ENCODE measurements at regions not wholly inside any gene's neighbourhood (a gene's known extent, or its start where the extent isn't known, plus 50 kb on each side); places are given as distances from the start of the nearest gene placed in this dataset.

DNA sequence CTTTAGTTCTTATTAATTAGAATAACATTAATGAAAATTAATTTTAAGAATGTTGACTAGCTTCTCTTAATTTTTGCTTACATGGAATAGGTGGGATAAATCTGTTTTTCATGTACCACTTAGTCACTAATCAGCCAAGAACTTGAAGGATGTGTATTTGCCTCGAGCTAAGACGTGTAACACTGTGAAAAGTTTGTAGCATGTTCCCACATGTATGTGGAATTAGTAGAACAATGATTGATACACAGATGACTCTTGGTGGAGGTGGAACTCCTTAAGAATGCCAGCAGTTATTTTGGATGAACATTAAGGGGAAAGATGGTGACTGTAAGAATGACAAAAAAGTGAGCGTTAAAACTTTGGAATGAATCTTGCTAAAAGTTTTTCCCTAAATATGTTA lies 435.7 kb upstream of the MDGA2 start:
- H3K27me3 Mint-ChIP-seq: no peaks in the 10 kb centered on the region
- DNase-seq: no peak
- H3K4me1 Mint-ChIP-seq: no peaks in the 10 kb centered on the region
- H3K36me3 Mint-ChIP-seq (ENCODE audit: low read depth): no peaks in the 10 kb centered on the region
- ATAC-seq (ENCODE audit: low read depth): no peak
- intact Hi-C loops (cut with micrococcal nuclease): no loop called here
- no peaks in the 10 kb centered on the region for H3K9me3 Mint-ChIP-seq
- H3K27ac Mint-ChIP-seq: no peak overlapping the region
- CTCF ChIA-PET: no interaction called here
- TF ChIP-seq, protein P1, sequence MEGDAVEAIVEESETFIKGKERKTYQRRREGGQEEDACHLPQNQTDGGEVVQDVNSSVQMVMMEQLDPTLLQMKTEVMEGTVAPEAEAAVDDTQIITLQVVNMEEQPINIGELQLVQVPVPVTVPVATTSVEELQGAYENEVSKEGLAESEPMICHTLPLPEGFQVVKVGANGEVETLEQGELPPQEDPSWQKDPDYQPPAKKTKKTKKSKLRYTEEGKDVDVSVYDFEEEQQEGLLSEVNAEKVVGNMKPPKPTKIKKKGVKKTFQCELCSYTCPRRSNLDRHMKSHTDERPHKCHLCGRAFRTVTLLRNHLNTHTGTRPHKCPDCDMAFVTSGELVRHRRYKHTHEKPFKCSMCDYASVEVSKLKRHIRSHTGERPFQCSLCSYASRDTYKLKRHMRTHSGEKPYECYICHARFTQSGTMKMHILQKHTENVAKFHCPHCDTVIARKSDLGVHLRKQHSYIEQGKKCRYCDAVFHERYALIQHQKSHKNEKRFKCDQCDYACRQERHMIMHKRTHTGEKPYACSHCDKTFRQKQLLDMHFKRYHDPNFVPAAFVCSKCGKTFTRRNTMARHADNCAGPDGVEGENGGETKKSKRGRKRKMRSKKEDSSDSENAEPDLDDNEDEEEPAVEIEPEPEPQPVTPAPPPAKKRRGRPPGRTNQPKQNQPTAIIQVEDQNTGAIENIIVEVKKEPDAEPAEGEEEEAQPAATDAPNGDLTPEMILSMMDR (IDR thresholded peaks at IDR 0.05): no peak
- POLR2A ChIA-PET: no interaction called here
- H3K4me3 Mint-ChIP-seq: no peak overlapping the region

DNA sequence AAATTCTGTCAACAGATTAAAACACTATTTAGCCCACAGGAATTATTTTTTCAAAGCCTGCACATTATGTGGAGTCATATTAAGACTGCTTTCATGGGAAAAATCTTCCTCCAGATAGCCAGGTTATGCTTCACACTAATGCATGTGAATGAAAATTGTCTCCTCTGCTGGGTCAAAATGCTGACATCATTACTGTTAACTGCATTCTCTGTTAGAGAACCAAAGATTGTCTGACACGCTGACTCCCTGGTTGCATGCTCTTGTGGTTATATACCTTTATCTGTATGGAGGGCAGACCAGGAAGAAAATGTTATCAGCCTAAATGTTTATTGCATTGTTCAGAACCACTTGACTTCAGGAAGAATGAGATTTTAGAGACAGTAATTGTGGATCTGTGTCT lies 432.2 kb upstream of the MDGA2 start:
- CTCF ChIA-PET: no interaction called here
- no peak for DNase-seq
- Mint-ChIP-seq H3K36me3 (ENCODE audit: low read depth) (no peaks in the 10 kb centered on the region), H3K27me3 (no peaks in the 10 kb centered on the region), H3K27ac (no peak overlapping the region), H3K9me3 (no peaks in the 10 kb centered on the region), H3K4me1 (no peaks in the 10 kb centered on the region), H3K4me3 (no peak overlapping the region)
- ATAC-seq (ENCODE audit: low read depth): no peak
- TF ChIP-seq, protein P1 (IDR thresholded peaks at IDR 0.05): no peak
- intact Hi-C loops (cut with micrococcal nuclease): no loop called here
- POLR2A ChIA-PET: no interaction called here

DNA sequence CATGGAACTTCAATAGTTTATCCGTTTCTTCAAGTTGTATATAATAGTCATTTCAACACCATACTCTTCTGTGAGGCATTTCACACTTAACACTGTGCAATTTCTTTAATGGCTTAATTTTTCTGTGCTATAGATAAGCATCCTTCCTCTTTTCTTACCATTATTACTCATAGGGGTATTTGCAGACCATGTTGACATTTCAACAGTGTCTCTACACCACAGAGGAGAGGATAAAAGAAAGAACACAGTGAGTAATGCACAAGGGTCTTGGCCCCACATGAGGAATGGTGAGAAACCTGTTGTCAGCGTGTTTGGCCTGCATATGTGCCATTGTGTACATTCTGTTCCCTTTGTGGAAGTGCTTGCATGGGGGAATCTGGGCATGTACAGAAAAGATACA lies 421.5 kb upstream of the MDGA2 start:
- H3K36me3 Mint-ChIP-seq (ENCODE audit: low read depth): no peaks in the 10 kb centered on the region
- POLR2A ChIA-PET: no interaction called here
- DNase-seq (no peak), ATAC-seq (ENCODE audit: low read depth) (no peak)
- H3K27ac Mint-ChIP-seq: no peak overlapping the region
- no peaks in the 10 kb centered on the region for H3K4me1 Mint-ChIP-seq
- CTCF ChIA-PET: no interaction called here
- H3K9me3 Mint-ChIP-seq: peaks cover 2% of the 10 kb centered on the region
- TF ChIP-seq, protein P1 (IDR thresholded peaks at IDR 0.05): no peak
- no peak overlapping the region for H3K4me3 Mint-ChIP-seq
- intact Hi-C loops (cut with micrococcal nuclease): no loop called here
- H3K27me3 Mint-ChIP-seq: no peaks in the 10 kb centered on the region

DNA sequence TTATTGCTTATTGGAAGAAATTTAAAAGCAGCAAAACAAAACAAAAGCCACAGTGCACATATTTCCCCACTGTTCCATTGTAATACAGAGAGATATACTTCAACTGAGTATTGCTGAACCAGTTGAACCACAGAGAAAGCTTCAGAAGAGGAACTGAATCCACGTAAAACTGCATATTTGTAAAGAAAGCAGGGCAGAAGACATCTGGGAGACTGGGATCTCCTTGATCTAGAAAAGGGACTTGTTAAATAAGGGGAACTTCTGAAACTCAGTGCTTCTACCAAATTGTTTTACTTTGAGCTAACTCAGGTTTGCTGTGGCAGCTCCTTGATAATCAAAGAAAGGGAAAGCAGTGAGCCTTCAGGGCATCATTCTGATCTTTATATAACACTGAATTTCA lies 411.1 kb upstream of the MDGA2 start:
- Mint-ChIP-seq H3K36me3 (ENCODE audit: low read depth) (no peaks in the 10 kb centered on the region), H3K4me1 (no peaks in the 10 kb centered on the region), H3K4me3 (no peak overlapping the region), H3K27ac (no peak overlapping the region), H3K27me3 (no peaks in the 10 kb centered on the region), H3K9me3 (peaks cover 2% of the 10 kb centered on the region)
- POLR2A ChIA-PET: no interaction called here
- intact Hi-C loops (cut with micrococcal nuclease): no loop called here
- CTCF ChIA-PET: no interaction called here
- TF ChIP-seq, protein P1 (IDR thresholded peaks at IDR 0.05): no peak
- DNase-seq (no peak), ATAC-seq (ENCODE audit: low read depth) (no peak)

DNA sequence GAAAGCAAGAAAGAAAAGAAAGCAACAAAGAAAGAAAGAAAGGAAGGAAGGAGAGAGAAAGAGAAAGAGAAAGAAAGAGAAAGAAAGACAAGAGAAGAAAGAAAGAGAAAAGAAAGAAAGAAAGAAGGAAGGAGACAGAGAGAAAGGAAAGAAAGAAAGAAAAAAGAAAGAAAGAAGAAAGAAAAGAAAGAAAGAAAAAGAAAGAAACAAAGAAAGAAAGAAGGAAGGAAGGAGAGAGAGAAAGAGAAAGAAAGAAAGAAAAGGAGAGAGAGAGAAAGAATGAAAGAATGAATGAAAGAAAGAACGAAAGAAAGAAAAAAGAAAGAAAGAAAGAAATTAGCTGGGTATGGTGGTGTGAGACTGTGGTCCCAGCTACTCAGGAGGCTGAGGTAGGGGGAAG lies 400.1 kb upstream of the MDGA2 start:
- no peaks in the 10 kb centered on the region for H3K9me3 Mint-ChIP-seq
- CTCF ChIA-PET: no interaction called here
- intact Hi-C loops (cut with micrococcal nuclease): no loop called here

More for the DNA sequence above, 400.1 kb upstream of the MDGA2 start:
- H3K27ac Mint-ChIP-seq: no peak overlapping the region
- ATAC-seq (ENCODE audit: low read depth): no peak
- no peaks in the 10 kb centered on the region for H3K27me3 Mint-ChIP-seq
- no peaks in the 10 kb centered on the region for H3K36me3 Mint-ChIP-seq (ENCODE audit: low read depth)
- DNase-seq: no peak
- POLR2A ChIA-PET: no interaction called here
- H3K4me1 Mint-ChIP-seq: no peaks in the 10 kb centered on the region
- H3K4me3 Mint-ChIP-seq: no peak overlapping the region
- TF ChIP-seq, protein P1 (IDR thresholded peaks at IDR 0.05): no peak
